ENCODE measurements at regions not wholly inside any gene's neighbourhood (a gene's known extent, or its start where the extent isn't known, plus 50 kb on each side); places are given as distances from the start of the nearest gene placed in this dataset.
"Not testable (repeated sequence)": the region's sequence is repeated elsewhere in the genome, so short reads cannot be mapped to it uniquely, and the experiment has no call there.

GRCh38 chr4:12555011-12555410, 929.1 kb downstream of the RAB28 start:
- ChIA-PET CTCF (no interaction called here), POLR2A (no interaction called here)

- ChIA-PET CTCF (no interaction called here), POLR2A (no interaction called here)
These were observed 935.5 kb downstream of the RAB28 start for GRCh38 chr4:12548678-12549077.

- POLR2A ChIA-PET: no interaction called here
- CTCF ChIA-PET: no interaction called here
These were observed 938.3 kb downstream of the RAB28 start for GRCh38 chr4:12545812-12546211.

- ChIA-PET POLR2A (no interaction called here), CTCF (no interaction called here)
These were observed 946.0 kb downstream of the RAB28 start for GRCh38 chr4:12538162-12538561.

- ChIA-PET POLR2A (no interaction called here), CTCF (no interaction called here)
These were observed 949.5 kb downstream of the RAB28 start for GRCh38 chr4:12534684-12535083.

GRCh38 chr4:12519426-12519825, 964.7 kb downstream of the RAB28 start:
- POLR2A ChIA-PET: no interaction called here

GRCh38 chr4:12507868-12508481, 976.2 kb downstream of the RAB28 start:
- POLR2A ChIA-PET: no interaction called here
- CTCF ChIA-PET: no interaction called here

More at GRCh38 chr4:12519426-12519825, 964.7 kb downstream of the RAB28 start:
- CTCF ChIA-PET: no interaction called here

- CTCF ChIA-PET: no interaction called here
- POLR2A ChIA-PET: no interaction called here
These were observed 983.7 kb downstream of the RAB28 start for GRCh38 chr4:12500409-12500808.

- POLR2A ChIA-PET: no interaction called here
These were observed 984.4 kb downstream of the RAB28 start for GRCh38 chr4:12499693-12500092.

GRCh38 chr4:12495211-12495610, 988.9 kb downstream of the RAB28 start:
- ChIA-PET CTCF (interaction anchor here (0.5 kb wide), 1 partner anchor 857 kb away, joined by 3 read pairs; no protein-coding TSS in a partner anchor), POLR2A (no interaction called here)

More at GRCh38 chr4:12499693-12500092, 984.4 kb downstream of the RAB28 start:
- CTCF ChIA-PET: no interaction called here

GRCh38 chr4:12492730-12493393, 991.3 kb downstream of the RAB28 start:
- ChIA-PET POLR2A (no interaction called here), CTCF (no interaction called here)

- POLR2A ChIA-PET: no interaction called here
- CTCF ChIA-PET: no interaction called here
These were observed 995.5 kb downstream of the RAB28 start for GRCh38 chr4:12488672-12489071.

- ChIA-PET CTCF (no interaction called here), POLR2A (no interaction called here)
These were observed 997.1 kb downstream of the RAB28 start for GRCh38 chr4:12487000-12487399.

- CTCF ChIA-PET: no interaction called here
These were observed 1012.1 kb downstream of the RAB28 start for GRCh38 chr4:12472087-12472486.

GRCh38 chr4:12471193-12471592, 1012.9 kb downstream of the RAB28 start:
- ChIA-PET CTCF (no interaction called here), POLR2A (no interaction called here)

More at GRCh38 chr4:12472087-12472486, 1012.1 kb downstream of the RAB28 start:
- POLR2A ChIA-PET: no interaction called here

- POLR2A ChIA-PET, CTCF ChIA-PET: not testable (repeated sequence)
These were observed 1022.6 kb downstream of the RAB28 start for GRCh38 chr4:12461576-12461975.

- POLR2A ChIA-PET: no interaction called here
- CTCF ChIA-PET: no interaction called here
These were observed 1025.0 kb downstream of the RAB28 start for GRCh38 chr4:12459126-12459525.

- CTCF ChIA-PET: no interaction called here
- POLR2A ChIA-PET: no interaction called here
These were observed 1025.5 kb downstream of the RAB28 start for GRCh38 chr4:12458621-12459020.

GRCh38 chr4:12452291-12452690, 1023.6 kb upstream of the HS3ST1 start:
- POLR2A ChIA-PET: no interaction called here
- CTCF ChIA-PET: no interaction called here

GRCh38 chr4:12447451-12447850, 1018.8 kb upstream of the HS3ST1 start:
- POLR2A ChIA-PET: no interaction called here
- CTCF ChIA-PET: no interaction called here

GRCh38 chr4:12446657-12447185, 1018.0 kb upstream of the HS3ST1 start:
- POLR2A ChIA-PET: no interaction called here
- CTCF ChIA-PET: no interaction called here

- CTCF ChIA-PET: no interaction called here
- POLR2A ChIA-PET: no interaction called here
These were observed 1017.6 kb upstream of the HS3ST1 start for GRCh38 chr4:12446256-12446655.

Measured in activated CD8-positive, alpha-beta memory T cell treated with anti-CD3 and anti-CD28 coated beads for 36 hours (primary cell).